Caco-2 (cell line): ENCODE measurements at regions not wholly inside any gene's neighbourhood (a gene's known extent, or its start where the extent isn't known, plus 50 kb on each side); places are given as distances from the start of the nearest gene placed in this dataset.

Experiments
- BruUV-seq: library from RNA; stranded (reverse); fragments of 400-500 nt; replicated peaks from 2 replicates; lab custom pipeline; 2021; lab: Mats Ljungman, UMichigan
- CTCF ChIA-PET: fragments of 300-600 bp; sonication (Branson Sonifier 250); formaldehyde crosslinking; loops from one replicate; lab custom pipeline; 2022; ENCODE audit warnings: antibody characterized with exemption; lab: Charles Lee
- POLR2A ChIA-PET: fragments of 300-600 bp; sonication (Branson Sonifier 250); formaldehyde crosslinking; loops from one replicate; lab custom pipeline; 2022; ENCODE audit warnings: antibody characterized with exemption; lab: Charles Lee
- DNase-seq, 2 experiments: peaks; one replicate each; pipeline versions ENCODE4 v3.0.0 to v3.0.0-alpha.2; 2020 to 2022
- H3K27me3 ChIP-seq: replicated peaks from 2 replicates; pipeline ENCODE4 v1.6.0; 2011; ENCODE audit warnings: low read length; ENCODE audit not compliant: control insufficient read depth, insufficient read depth
- H3K36me3 ChIP-seq: 2 replicates; pipeline ENCODE4 v1.5.1; 2011; ENCODE audit warnings: low read length; ENCODE audit not compliant: control insufficient read depth, insufficient read depth
- H3K4me1 ChIP-seq: fragments of 250-450 bp; sonication (Bioruptor Pico); 2 replicates; pipeline ENCODE4 v1.5.1; 2020; ENCODE audit warnings: mild to moderate bottlenecking
- H3K4me3 ChIP-seq: 2 replicates; pipeline ENCODE4 v1.5.1; 2011; ENCODE audit warnings: low read depth, mild to moderate bottlenecking, control low read depth, low read length
- H3K9me3 ChIP-seq: fragments of 250-450 bp; sonication (Bioruptor Pico); 2 replicates; pipeline ENCODE4 v1.5.1; 2020; ENCODE audit warnings: mild to moderate bottlenecking, moderate library complexity
- H3K27ac Mint-ChIP-seq: one replicate; pipeline ENCODE4 v1.8.0; 2022; ENCODE audit warnings: mixed read lengths; ENCODE audit not compliant: unreplicated experiment
- H3K27me3 Mint-ChIP-seq: one replicate; pipeline ENCODE4 v1.8.0; 2022; ENCODE audit warnings: mixed read lengths; ENCODE audit not compliant: insufficient read depth, unreplicated experiment
- H3K36me3 Mint-ChIP-seq: one replicate; pipeline ENCODE4 v1.8.0; 2022; ENCODE audit warnings: mild to moderate bottlenecking, mixed read lengths; ENCODE audit not compliant: insufficient read depth, unreplicated experiment
- H3K4me1 Mint-ChIP-seq: one replicate; pipeline ENCODE4 v1.8.0; 2022; ENCODE audit warnings: low read depth, mixed read lengths; ENCODE audit not compliant: unreplicated experiment
- H3K4me3 Mint-ChIP-seq: one replicate; pipeline ENCODE4 v1.8.0; 2022; ENCODE audit warnings: mild to moderate bottlenecking, moderate library complexity, mixed read lengths; ENCODE audit not compliant: unreplicated experiment
- H3K9me3 Mint-ChIP-seq: one replicate; pipeline ENCODE4 v1.8.0; 2022; ENCODE audit warnings: mixed read lengths; ENCODE audit not compliant: unreplicated experiment
- CTCF ChIP-seq, 2 experiments: fragments of 200-600 bp in 1 of 2; IDR thresholded peaks; 1 replicate in 1 of 2; 2 replicates in 1 of 2; pipeline versions ENCODE4 v1.5.1 to v1.8.0; 2011 to 2022; ENCODE audit warnings: antibody characterized with exemption in 1 of 2, control low read depth in 1 of 2, inconsistent platforms in 1 of 2, low read depth in 1 of 2, low read length in 1 of 2, mild to moderate bottlenecking in 1 of 2, moderate library complexity in 1 of 2; ENCODE audit not compliant: insufficient read depth in 1 of 2, severe bottlenecking in 1 of 2, unreplicated experiment in 1 of 2
- intact Hi-C: fragments of 100-400 bp; cut with micrococcal nuclease; formaldehyde crosslinking; loops from one replicate; pipeline ENCODE4 v1.10.0; 2022; ENCODE audit not compliant: unreplicated experiment

GRCh38 chr16:65481956-65482355 is 360.1 kb upstream of the CDH11 start:
- Mint-ChIP-seq H3K4me1 (no peaks in the 10 kb centered on the region), H3K4me3 (no peak overlapping the region), H3K9me3 (no peaks in the 10 kb centered on the region), H3K36me3 (no peaks in the 10 kb centered on the region), H3K27me3 (no peaks in the 10 kb centered on the region), H3K27ac (no peak overlapping the region)
- Histone ChIP-seq H3K9me3 (no peaks in the 10 kb centered on the region), H3K27me3 (no peaks in the 10 kb centered on the region; the same call in 1 of the 2 replicates), H3K36me3 (no peaks in the 10 kb centered on the region), H3K4me1 (no peaks in the 10 kb centered on the region), H3K4me3 (no peak overlapping the region)
- POLR2A ChIA-PET = no interaction called here
- CTCF ChIA-PET = no interaction called here
- no peak for TF ChIP-seq CTCF (IDR thresholded peaks at IDR 0.05; ENCODE audit: insufficient read depth in 1 of 2, low read depth in 1 of 2, low read length in 1 of 2, severe bottlenecking in 1 of 2, unreplicated experiment in 1 of 2)
- intact Hi-C loops = no loop called here
- DNase-seq = no peak
- BruUV-seq = no TSS peak

- Histone ChIP-seq H3K36me3 (no peaks in the 10 kb centered on the region), H3K27me3 (no peaks in the 10 kb centered on the region; the same call in 1 of the 2 replicates), H3K4me3 (no peak overlapping the region), H3K9me3 (no peaks in the 10 kb centered on the region), H3K4me1 (no peaks in the 10 kb centered on the region)
- intact Hi-C loops = no loop called here
- Mint-ChIP-seq H3K9me3 (no peaks in the 10 kb centered on the region), H3K36me3 (no peaks in the 10 kb centered on the region), H3K27ac (no peak overlapping the region), H3K4me1 (no peaks in the 10 kb centered on the region), H3K4me3 (no peak overlapping the region), H3K27me3 (no peaks in the 10 kb centered on the region)
- ChIA-PET POLR2A (no interaction called here), CTCF (no interaction called here)
- TF ChIP-seq CTCF (IDR thresholded peaks at IDR 0.05; ENCODE audit: insufficient read depth in 1 of 2, low read depth in 1 of 2, low read length in 1 of 2, severe bottlenecking in 1 of 2, unreplicated experiment in 1 of 2) = no peak
- no peak for DNase-seq
- BruUV-seq = no TSS peak
Observed at GRCh38 chr16:65480281-65481091, 358.6 kb upstream of the CDH11 start.

GRCh38 chr16:65476448-65476955 is 354.6 kb upstream of the CDH11 start:
- H3K4me3 Mint-ChIP-seq = no peak overlapping the region
- no peaks in the 10 kb centered on the region for H3K36me3 ChIP-seq
- H3K9me3 ChIP-seq = no peaks in the 10 kb centered on the region
- no peak overlapping the region for H3K27ac Mint-ChIP-seq
- no peaks in the 10 kb centered on the region for H3K27me3 Mint-ChIP-seq
- no peak for DNase-seq
- POLR2A ChIA-PET = no interaction called here
- intact Hi-C loops = no loop called here
- no peaks in the 10 kb centered on the region for H3K4me1 ChIP-seq
- no peaks in the 10 kb centered on the region for H3K4me1 Mint-ChIP-seq
- BruUV-seq = no TSS peak
- no peaks in the 10 kb centered on the region for H3K9me3 Mint-ChIP-seq
- H3K4me3 ChIP-seq = no peak overlapping the region
- no peaks in the 10 kb centered on the region for H3K36me3 Mint-ChIP-seq
- no peak for TF ChIP-seq CTCF (IDR thresholded peaks at IDR 0.05; ENCODE audit: insufficient read depth in 1 of 2, low read depth in 1 of 2, low read length in 1 of 2, severe bottlenecking in 1 of 2, unreplicated experiment in 1 of 2)
- no peaks in the 10 kb centered on the region; the same call in 1 of the 2 replicates for H3K27me3 ChIP-seq
- CTCF ChIA-PET = interaction anchor here (0.5 kb wide), 1 partner anchor 10 kb away, joined by 3 read pairs; no protein-coding TSS in a partner anchor
